Astrocyte (in vitro differentiated cells and primary cell): ENCODE measurements at regions not wholly inside any gene's neighbourhood (a gene's known extent, or its start where the extent isn't known, plus 50 kb on each side); places are given as distances from the start of the nearest gene placed in this dataset.

Experiments used
- DNase-seq: peaks from one replicate; pipeline ENCODE4 v3.0.0-alpha.2; 2010; ENCODE audit warnings: low read depth
- FAIRE-seq: peaks from 2 replicates; lab custom pipeline; 2011; peaks lifted over from hg19 to GRCh38; lab: Jason Lieb, UNC
- H2AFZ ChIP-seq: 2 replicates; pipeline ENCODE4 v1.6.0; 2012; ENCODE audit warnings: low read depth, low read length, inconsistent platforms
- H3K27ac ChIP-seq: 2 replicates; pipeline ENCODE4 v1.5.1; 2011; ENCODE audit warnings: low read depth, low read length, inconsistent platforms
- H3K27me3 ChIP-seq: 2 replicates; pipeline ENCODE4 v1.6.0; 2011; ENCODE audit warnings: low read length, inconsistent platforms; ENCODE audit not compliant: insufficient read depth
- H3K36me3 ChIP-seq: 2 replicates; pipeline ENCODE4 v1.5.1; 2011; ENCODE audit warnings: low read length, inconsistent platforms; ENCODE audit not compliant: insufficient read depth
- H3K4me1 ChIP-seq: 2 replicates; pipeline ENCODE4 v1.5.1; 2011; ENCODE audit warnings: low read length, inconsistent platforms; ENCODE audit not compliant: insufficient read depth
- H3K4me2 ChIP-seq: 2 replicates; pipeline ENCODE4 v1.6.0; 2012; ENCODE audit warnings: low read length, inconsistent platforms
- H3K4me3 ChIP-seq: 2 replicates; pipeline ENCODE4 v1.5.1; 2011; ENCODE audit warnings: low read depth, mild to moderate bottlenecking, low read length, inconsistent platforms; ENCODE audit not compliant: insufficient read depth
- H3K79me2 ChIP-seq: 2 replicates; pipeline ENCODE4 v1.6.0; 2012; ENCODE audit warnings: mild to moderate bottlenecking, low read length, inconsistent platforms; ENCODE audit not compliant: insufficient read depth
- H3K9ac ChIP-seq: 2 replicates; pipeline ENCODE4 v1.6.0; 2012; ENCODE audit warnings: mild to moderate bottlenecking, low read length, inconsistent platforms
- H3K9me3 ChIP-seq: 2 replicates; pipeline ENCODE4 v1.5.1; 2012; ENCODE audit warnings: low read depth, mild to moderate bottlenecking, low read length, inconsistent platforms; ENCODE audit not compliant: insufficient read depth
- H4K20me1 ChIP-seq: 2 replicates; pipeline ENCODE4 v1.6.0; 2012; ENCODE audit warnings: low read length, inconsistent platforms; ENCODE audit not compliant: insufficient read depth
- H3K27ac Mint-ChIP-seq: one replicate; pipeline ENCODE4 v1.8.0; 2021; ENCODE audit warnings: mild to moderate bottlenecking, mixed read lengths; ENCODE audit not compliant: unreplicated experiment
- H3K27me3 Mint-ChIP-seq: one replicate; pipeline ENCODE4 v1.8.0; 2021; ENCODE audit warnings: low read depth, mixed read lengths; ENCODE audit not compliant: unreplicated experiment
- H3K36me3 Mint-ChIP-seq: one replicate; pipeline ENCODE4 v1.8.0; 2021; ENCODE audit warnings: low read depth, mixed read lengths; ENCODE audit not compliant: unreplicated experiment
- H3K4me1 Mint-ChIP-seq: one replicate; pipeline ENCODE4 v1.8.0; 2021; ENCODE audit warnings: low read depth, mixed read lengths; ENCODE audit not compliant: unreplicated experiment
- H3K4me3 Mint-ChIP-seq: one replicate; pipeline ENCODE4 v1.8.0; 2021; ENCODE audit warnings: mild to moderate bottlenecking, moderate library complexity, mixed read lengths; ENCODE audit not compliant: unreplicated experiment
- H3K9me3 Mint-ChIP-seq: one replicate; pipeline ENCODE4 v1.8.0; 2021; ENCODE audit warnings: mild to moderate bottlenecking, mixed read lengths; ENCODE audit not compliant: unreplicated experiment
- EZH2 ChIP-seq: IDR thresholded peaks from 2 replicates; pipeline ENCODE4 v1.6.1; 2012; ENCODE audit warnings: mild to moderate bottlenecking, low read length, inconsistent platforms; ENCODE audit not compliant: insufficient read depth
- TF ChIP-seq, protein P1 (sequence below): IDR thresholded peaks from 2 replicates; pipeline ENCODE4 v1.5.1; 2011; ENCODE audit warnings: low read depth, mild to moderate bottlenecking, inconsistent platforms, low read length, moderate library complexity; ENCODE audit not compliant: insufficient read depth

DNA sequence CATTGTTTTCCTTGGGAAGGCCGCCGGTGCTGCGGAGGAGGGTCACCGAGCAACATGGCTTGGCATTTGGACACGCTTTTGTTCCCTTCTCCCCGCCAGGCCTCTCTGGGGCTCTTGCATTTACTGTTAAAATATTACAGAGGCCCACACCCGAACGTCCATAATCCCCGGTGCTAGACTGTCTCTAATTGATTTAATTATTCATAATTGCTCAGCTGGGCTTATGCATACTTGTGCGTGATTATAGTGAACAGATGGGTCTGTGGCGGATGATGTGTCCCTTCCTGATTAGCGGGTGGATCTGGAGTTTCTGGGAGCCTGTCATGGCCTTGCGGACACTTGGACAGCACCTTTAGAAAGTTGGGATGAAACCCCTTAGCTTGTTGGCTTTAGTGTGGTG, 100.2 kb upstream of the MSX1 start:
- Histone ChIP-seq H2AFZ (no peak overlapping the region), H3K79me2 (no peaks in the 10 kb centered on the region), H3K27ac (no peak overlapping the region), H4K20me1 (no peaks in the 10 kb centered on the region), H3K4me2 (no peak overlapping the region), H3K9me3 (no peaks in the 10 kb centered on the region), H3K36me3 (no peaks in the 10 kb centered on the region), H3K4me1 (peaks cover 17% of the 10 kb centered on the region), H3K27me3 (peaks cover 19% of the 10 kb centered on the region), H3K4me3 (no peak overlapping the region), H3K9ac (no peak overlapping the region)
- TF ChIP-seq EZH2, result no peak
- TF ChIP-seq, protein P1, sequence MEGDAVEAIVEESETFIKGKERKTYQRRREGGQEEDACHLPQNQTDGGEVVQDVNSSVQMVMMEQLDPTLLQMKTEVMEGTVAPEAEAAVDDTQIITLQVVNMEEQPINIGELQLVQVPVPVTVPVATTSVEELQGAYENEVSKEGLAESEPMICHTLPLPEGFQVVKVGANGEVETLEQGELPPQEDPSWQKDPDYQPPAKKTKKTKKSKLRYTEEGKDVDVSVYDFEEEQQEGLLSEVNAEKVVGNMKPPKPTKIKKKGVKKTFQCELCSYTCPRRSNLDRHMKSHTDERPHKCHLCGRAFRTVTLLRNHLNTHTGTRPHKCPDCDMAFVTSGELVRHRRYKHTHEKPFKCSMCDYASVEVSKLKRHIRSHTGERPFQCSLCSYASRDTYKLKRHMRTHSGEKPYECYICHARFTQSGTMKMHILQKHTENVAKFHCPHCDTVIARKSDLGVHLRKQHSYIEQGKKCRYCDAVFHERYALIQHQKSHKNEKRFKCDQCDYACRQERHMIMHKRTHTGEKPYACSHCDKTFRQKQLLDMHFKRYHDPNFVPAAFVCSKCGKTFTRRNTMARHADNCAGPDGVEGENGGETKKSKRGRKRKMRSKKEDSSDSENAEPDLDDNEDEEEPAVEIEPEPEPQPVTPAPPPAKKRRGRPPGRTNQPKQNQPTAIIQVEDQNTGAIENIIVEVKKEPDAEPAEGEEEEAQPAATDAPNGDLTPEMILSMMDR, result no peak
- no peak for DNase-seq
- H3K4me3 Mint-ChIP-seq, result no peak overlapping the region
- peaks cover 6% of the 10 kb centered on the region for H3K4me1 Mint-ChIP-seq
- peaks cover 38% of the 10 kb centered on the region for H3K27me3 Mint-ChIP-seq
- peaks cover 2% of the 10 kb centered on the region for H3K9me3 Mint-ChIP-seq
- no peak for FAIRE-seq
- no peak overlapping the region for H3K27ac Mint-ChIP-seq
- H3K36me3 Mint-ChIP-seq, result no peaks in the 10 kb centered on the region

DNA sequence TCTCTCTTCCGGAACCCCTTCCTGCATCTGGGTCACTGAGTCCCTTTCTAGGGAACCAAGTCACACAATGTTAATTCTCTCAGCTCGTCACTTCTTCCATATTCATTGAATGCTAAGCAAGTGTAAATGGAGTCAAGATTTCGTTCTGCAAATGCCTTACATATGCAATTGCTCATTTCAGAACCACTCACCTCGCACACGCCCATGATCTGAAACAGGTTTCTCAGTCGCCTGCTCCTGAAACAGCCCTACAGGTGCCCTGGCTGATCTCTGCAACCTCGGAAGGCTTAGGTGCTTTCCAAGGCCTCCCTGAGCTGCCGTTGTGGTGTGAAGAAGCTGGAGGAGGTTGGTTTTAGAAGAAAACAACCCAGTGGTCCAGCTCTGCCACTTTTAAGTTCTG, 100.8 kb upstream of the MSX1 start:
- no peak for TF ChIP-seq EZH2
- TF ChIP-seq, protein P1, result no peak
- Histone ChIP-seq H2AFZ (no peak overlapping the region), H3K79me2 (no peaks in the 10 kb centered on the region), H3K4me3 (no peak overlapping the region), H3K27me3 (peaks cover 25% of the 10 kb centered on the region), H4K20me1 (no peaks in the 10 kb centered on the region), H3K9ac (no peak overlapping the region), H3K27ac (no peak overlapping the region), H3K9me3 (no peaks in the 10 kb centered on the region), H3K4me1 (peaks cover 12% of the 10 kb centered on the region), H3K4me2 (no peak overlapping the region), H3K36me3 (no peaks in the 10 kb centered on the region)
- Mint-ChIP-seq H3K27me3 (peaks cover 38% of the 10 kb centered on the region), H3K27ac (no peak overlapping the region), H3K36me3 (no peaks in the 10 kb centered on the region), H3K4me1 (peaks cover 4% of the 10 kb centered on the region), H3K4me3 (no peak overlapping the region), H3K9me3 (no peaks in the 10 kb centered on the region)
- no peak for DNase-seq
- no peak for FAIRE-seq

DNA sequence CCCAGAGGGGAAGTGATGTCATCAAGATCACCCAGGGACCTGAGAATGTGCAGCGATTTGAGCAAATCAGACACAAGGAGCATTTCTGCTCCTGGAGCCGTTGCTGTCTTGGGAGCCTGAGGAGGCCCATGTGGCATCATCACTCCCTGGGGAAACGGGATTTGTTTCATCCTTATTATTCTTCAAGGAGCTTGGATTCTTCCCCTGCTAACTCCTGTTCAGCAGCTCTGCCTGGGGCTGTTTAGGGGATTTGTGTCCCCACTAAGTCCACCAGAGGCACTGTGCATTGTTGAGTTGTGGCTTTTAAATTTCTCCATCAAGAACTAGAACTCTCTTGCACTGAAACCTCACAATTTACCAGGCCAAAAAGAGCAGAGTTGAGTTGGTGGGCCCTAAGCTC, 104.2 kb upstream of the MSX1 start:
- Histone ChIP-seq H3K4me2 (no peak overlapping the region), H3K9me3 (no peaks in the 10 kb centered on the region), H3K9ac (no peak overlapping the region), H3K4me3 (no peak overlapping the region), H3K4me1 (no peaks in the 10 kb centered on the region), H3K27me3 (peaks cover 36% of the 10 kb centered on the region), H3K36me3 (no peaks in the 10 kb centered on the region), H3K27ac (no peak overlapping the region), H4K20me1 (no peaks in the 10 kb centered on the region), H3K79me2 (no peaks in the 10 kb centered on the region), H2AFZ (no peak overlapping the region)
- DNase-seq, result no peak
- FAIRE-seq, result no peak
- H3K4me3 Mint-ChIP-seq, result no peak overlapping the region
- no peaks in the 10 kb centered on the region for H3K4me1 Mint-ChIP-seq
- peaks cover 3% of the 10 kb centered on the region for H3K9me3 Mint-ChIP-seq
- H3K27ac Mint-ChIP-seq, result no peak overlapping the region
- H3K27me3 Mint-ChIP-seq, result peaks cover 34% of the 10 kb centered on the region
- no peaks in the 10 kb centered on the region for H3K36me3 Mint-ChIP-seq
- TF ChIP-seq EZH2, result no peak
- TF ChIP-seq, protein P1, result no peak
